ENCODE measurements at regions not wholly inside any gene's neighbourhood (a gene's known extent, or its start where the extent isn't known, plus 50 kb on each side); places are given as distances from the start of the nearest gene placed in this dataset.

- no peak for DNase-seq (ENCODE audit: low read depth in 2 of 2)
These were observed 59.7 kb upstream of the ARID2 start for GRCh38 chr12:45669792-45670191.

GRCh38 chr12:45670346-45671065 lies 59.0 kb upstream of the ARID2 start:
- no peak for DNase-seq (ENCODE audit: low read depth in 2 of 2)

GRCh38 chr12:45671254-45671653 lies 58.3 kb upstream of the ARID2 start:
- DNase-seq (ENCODE audit: low read depth in 2 of 2), result no peak

GRCh38 chr12:45674181-45674977 lies 55.1 kb upstream of the ARID2 start:
- no peak for DNase-seq (ENCODE audit: low read depth in 2 of 2)

- DNase-seq (ENCODE audit: low read depth in 2 of 2), result no peak
These were observed 54.0 kb upstream of the ARID2 start for GRCh38 chr12:45675534-45675933.
